HG03159 (cell line): ENCODE measurements at regions not wholly inside any gene's neighbourhood (a gene's known extent, or its start where the extent isn't known, plus 50 kb on each side); places are given as distances from the start of the nearest gene placed in this dataset.

Experiments
- ATAC-seq: cut with Tn5 transposase; IDR thresholded peaks from one replicate; pipeline ENCODE4 v1.9.1; 2021; ENCODE audit warnings: mild to moderate bottlenecking, moderate library complexity; ENCODE audit not compliant: unreplicated experiment

GRCh38 chr3:7897655-7898054 lies 604.0 kb upstream of the LMCD1 start:
- ATAC-seq, result no peak

- no peak for ATAC-seq
Measured at GRCh38 chr3:7913283-7913682, 588.3 kb upstream of the LMCD1 start.

GRCh38 chr3:7915356-7915755 lies 586.3 kb upstream of the LMCD1 start:
- ATAC-seq, result no peak

DNA sequence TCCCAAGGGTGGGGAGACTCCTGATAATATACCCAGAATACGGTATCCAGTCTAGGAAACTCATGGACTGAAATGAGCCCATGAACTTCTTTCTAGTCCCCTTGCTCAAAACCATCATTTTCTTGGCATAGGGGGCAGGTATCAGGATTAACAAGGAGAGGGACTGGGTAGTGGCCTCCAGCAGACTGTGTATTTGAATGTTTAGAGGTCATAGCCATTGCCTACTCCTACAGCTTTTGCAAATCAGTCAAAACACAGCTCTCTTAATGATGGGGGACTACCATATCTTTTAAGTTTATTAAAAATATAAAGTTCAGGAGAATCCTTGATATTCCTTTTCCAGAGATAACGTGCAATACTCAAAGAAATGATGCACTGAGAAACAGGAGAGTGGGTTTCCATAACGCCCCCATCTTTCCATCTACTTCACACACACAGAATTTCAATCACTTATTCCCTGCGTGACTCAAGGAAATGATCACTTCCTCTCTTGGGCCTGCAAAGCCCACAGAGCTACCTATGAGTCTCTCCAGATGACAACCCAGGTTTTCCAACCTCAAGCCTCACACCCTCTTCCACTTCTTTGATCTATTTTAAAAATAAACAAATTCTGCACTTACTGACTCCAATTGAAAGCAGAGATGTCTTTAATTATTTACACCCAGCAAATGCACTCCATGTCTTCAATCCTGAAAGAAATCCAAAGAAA lies 584.0 kb upstream of the LMCD1 start:
- no peak for ATAC-seq

- no peak for ATAC-seq
Measured at GRCh38 chr3:7920211-7920610, 581.4 kb upstream of the LMCD1 start.

GRCh38 chr3:7924228-7924627 lies 577.4 kb upstream of the LMCD1 start:
- ATAC-seq, result no peak

DNA sequence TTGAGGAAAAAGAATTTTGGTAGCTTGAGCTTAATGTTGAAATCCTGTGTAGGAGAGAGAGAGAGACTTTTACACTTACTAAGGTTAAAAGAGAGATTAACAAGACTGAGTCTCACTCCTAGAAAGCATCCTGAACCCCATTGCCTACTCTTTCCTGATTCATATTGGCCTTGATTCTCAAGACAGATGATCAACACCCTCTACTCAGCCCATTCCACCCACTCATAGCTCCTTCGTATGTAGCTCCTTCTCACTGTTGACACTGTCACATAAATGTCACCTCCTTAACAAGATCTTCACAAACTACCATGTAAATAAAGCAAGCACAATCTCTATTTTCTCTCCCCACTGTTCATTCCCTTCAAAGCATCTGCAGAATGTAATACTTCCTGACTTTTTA lies 574.6 kb upstream of the LMCD1 start:
- ATAC-seq, result no peak

DNA sequence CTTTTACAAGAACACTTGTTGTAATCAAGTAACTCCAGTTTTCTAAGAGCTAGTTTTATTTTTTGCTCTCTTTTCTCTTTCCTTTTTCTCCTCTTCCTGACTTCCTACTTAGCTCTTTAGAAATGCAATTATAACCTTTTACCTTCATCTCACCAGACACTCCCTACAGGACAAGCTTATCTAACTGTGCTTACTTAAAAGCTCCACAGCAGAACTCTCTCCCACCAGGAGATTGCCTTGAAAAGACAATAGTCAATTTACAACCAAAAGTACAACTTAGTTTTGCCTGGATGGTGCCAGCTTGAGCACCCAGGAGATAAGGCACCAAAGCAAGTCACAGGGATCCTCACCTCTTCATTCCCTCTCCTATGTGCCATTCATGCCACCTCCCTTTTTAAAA lies 573.8 kb upstream of the LMCD1 start:
- ATAC-seq, result no peak

DNA sequence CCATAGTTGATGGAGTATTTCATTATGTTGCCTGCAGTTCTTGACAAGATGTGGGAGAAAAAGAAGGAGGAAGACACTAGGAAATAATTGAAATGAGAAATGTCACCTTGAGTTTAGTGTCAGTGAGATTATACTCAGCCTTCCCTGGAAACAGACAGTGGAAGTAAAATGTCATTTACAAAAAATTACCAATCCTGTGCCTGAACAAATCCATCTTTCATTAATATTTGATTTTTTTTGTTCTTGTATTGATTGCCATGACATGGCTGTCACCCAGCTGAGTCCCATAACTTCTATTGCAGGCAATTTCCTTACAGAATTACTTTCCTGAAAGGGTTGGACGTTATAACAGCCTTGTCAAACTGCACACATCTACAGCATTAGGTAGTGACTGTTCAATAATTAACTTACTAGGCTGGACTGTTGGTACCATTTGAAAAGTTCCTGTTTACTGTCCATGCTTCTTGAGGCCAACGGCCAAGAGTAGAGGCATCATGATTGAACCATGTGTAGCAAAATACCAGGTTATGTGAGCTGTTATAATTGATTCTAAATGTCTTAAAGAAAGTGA lies 572.2 kb upstream of the LMCD1 start:
- ATAC-seq, result no peak

DNA sequence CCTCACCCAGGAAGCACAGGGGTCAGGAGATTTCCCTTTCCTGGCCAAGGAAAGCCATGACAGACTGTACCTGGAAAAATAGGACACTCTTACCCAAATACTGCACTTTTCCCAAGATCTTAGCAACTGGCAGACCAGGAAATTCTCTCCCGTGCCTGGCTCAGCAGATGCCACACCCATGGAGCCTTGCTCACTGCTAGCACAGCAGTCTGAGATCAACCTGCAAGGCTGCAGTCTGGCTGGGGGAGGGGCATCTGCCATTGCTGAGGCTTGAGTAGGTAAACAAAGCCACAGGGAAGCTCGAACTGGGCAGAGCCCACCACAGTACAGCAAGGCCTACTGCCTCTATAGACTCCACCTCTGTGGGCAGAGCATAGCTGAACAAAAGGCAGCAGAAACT lies 567.3 kb upstream of the LMCD1 start:
- no peak for ATAC-seq

DNA sequence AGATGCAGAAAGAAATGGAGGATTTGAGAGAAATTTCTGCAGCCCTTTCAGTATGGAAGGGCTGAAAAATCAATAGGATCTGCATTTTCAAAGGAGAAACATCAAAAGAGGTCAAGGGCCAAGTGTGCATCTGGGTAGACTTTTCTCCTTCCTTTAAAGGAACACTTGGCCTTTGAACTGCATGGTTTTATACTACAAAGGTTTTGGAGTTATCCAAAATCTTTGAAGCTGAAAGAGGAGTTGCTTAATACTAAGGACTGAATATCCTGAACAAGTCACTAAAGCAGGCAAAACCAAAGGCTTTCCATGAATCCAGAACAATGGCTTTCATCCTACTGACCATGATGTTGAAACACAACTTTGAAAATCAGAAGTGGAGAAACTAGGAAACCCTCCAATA lies 553.7 kb upstream of the LMCD1 start:
- ATAC-seq, result no peak

DNA sequence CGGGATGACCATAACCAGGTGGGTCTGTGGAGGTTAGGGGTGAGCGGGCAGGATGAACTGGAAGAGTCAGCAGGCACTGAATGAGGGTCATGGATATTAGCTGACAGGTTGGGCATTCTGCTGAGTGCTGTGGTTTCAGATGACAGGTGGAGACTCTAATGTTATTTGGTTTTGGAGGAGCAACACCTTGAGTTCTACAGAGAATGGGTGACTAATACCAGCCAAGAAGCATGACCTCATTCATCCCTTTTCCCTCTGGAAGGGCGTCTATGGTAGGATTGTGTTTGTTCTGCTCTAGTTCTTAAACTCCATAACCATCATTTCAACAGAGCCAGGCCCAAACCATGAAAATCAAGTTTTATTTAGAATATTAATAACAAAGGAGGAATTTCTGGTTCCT lies 550.7 kb upstream of the LMCD1 start:
- ATAC-seq, result no peak

DNA sequence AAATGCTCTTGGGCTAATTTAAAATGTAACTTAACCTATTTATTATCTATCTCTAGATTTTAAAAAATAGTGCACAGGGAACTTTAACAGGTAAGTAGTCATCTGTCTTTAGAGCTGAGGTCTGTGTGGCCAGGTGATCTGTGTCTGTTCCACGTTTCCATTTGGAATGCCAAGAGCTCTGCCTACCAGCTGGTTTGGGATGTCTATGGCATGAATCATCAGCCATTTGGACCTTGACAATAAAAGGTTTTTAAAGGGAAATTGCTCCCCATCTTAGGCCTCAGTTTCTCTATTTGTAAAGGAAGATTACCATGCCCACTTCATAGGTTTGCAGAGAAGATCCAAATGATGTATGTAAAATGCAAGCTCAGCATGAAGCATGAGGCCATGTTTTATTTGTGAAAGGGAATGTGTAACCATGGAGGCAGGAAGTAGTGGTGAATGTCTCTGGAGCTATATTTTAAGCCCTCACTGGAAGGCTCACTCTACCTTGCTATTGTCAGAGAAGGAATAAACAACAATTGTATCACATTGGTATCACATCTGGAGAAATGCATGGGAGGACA lies 548.1 kb upstream of the LMCD1 start:
- no peak for ATAC-seq

DNA sequence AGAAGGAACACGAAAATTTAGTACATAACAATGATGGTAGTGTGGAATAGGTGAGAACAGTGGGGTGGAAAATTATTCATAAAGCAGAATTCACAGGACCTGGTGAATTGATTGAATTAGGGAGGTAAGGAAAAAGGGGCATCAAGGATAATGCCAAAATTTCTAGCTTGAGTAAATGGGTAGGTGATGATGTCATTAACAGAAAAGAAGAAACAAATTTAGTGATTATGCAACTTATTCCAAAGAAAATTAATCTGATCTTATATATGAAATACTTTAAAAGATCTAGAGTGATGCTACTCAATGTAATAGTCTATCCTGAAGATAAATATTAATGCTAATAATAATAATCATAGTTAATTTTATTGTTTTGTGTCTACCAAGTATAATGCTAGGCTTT lies 544.6 kb upstream of the LMCD1 start:
- ATAC-seq, result no peak

DNA sequence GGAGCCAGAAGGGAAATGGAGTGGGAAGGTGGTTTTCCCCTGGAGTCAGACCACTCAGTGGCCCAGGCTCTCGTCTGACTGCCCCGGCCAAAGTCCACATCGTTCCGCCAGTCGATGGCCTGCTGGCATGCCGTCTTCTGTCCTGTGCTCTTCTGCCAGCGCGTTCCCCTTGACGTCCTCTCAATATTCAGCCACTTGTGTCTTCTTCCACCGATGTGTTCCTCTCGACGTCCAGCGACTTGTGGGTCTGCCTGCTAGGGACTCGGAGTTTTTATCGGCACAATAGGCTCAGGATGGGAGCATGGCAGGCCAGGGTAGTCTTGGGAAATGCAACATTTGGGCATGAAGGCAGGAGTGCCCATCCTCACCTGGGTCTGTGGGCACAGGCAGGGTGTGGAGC lies 542.5 kb upstream of the LMCD1 start:
- ATAC-seq, result no peak

DNA sequence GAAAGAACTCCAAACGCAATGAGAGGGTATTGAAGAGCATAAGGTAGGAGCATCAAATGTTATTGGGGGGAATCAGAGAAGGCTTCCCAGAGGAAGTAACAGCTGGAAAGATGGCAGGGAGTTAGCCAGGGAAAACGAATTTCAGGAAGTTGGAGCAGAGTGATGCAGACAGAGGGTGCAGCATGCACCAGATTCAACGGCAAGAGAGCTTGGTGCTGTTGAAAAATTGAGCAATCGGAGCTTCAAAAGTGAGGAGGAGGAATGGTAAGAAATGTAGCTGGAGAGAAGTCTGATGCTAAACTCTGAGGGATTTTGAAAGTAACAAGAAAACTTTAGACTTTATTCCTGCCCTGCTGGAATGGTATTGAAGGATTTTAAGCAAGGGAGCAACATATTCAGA lies 541.0 kb upstream of the LMCD1 start:
- no peak for ATAC-seq

- no peak for ATAC-seq
Measured at GRCh38 chr3:7962301-7962700, 539.3 kb upstream of the LMCD1 start.

GRCh38 chr3:7964899-7965298 lies 536.7 kb upstream of the LMCD1 start:
- ATAC-seq, result no peak

GRCh38 chr3:7973006-7973405 lies 528.6 kb upstream of the LMCD1 start:
- no peak for ATAC-seq

GRCh38 chr3:7977245-7978086 lies 524.2 kb upstream of the LMCD1 start:
- ATAC-seq, result no peak

GRCh38 chr3:7978087-7978422 lies 523.6 kb upstream of the LMCD1 start:
- ATAC-seq, result no peak

DNA sequence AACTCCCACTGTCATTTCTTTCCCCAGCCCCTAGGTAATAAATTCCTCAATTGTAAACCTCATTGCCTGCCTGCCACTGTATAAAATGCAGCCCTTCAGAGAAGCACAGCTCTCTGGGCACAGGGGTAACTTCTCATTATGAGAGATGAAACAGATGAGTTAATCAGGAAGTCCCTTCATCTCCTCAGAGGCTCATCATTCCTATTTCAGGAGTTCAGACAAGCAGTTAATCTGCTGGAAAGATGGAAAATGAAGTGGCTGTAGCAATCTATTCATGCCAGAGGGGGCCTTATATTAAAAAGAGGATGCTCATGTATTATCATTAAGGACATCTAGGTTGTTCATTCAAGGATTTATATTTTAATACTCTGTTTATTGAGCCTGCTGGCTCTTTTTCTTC lies 519.5 kb upstream of the LMCD1 start:
- no peak for ATAC-seq
